ENCODE measurements at regions not wholly inside any gene's neighbourhood (a gene's known extent, or its start where the extent isn't known, plus 50 kb on each side); places are given as distances from the start of the nearest gene placed in this dataset.

DNA sequence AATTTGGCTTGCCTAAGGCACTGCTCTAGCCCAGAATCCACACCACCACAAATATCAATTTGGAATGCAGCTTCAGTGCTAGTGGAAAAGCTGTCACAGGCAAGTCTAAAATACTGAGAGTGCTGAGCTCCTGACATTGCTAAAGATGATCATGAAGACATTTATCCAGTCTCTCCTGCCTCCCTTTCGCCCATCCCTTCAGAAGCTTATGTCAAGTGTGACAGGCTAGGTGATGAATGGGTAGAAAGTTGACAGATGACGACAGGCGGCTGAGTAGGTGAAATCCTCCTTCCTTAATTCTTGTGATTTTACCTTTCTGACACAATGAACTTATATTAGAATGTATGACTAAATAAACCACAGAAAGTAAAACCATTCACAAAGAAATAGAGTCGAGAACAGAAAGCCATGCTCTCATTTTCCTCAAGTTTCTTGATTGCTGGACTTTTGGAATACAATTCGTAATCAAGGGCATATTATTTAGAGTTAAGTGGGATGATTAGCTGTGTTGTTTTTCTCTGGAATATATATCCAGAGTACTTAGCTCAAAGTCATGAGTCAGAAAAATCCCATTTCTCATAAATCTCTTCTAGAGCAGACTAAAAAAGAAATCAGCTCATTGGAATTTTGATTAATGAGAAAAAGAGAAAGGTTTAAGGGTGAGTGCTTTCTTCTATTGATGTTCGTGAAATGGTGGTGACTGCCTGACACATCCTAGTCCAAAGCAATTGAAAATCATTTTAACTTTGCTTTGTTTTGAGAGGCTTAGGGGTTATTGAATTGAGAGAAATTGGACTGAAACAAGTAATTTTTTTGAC is 1228.2 kb upstream of the CITED2 start:
- no peak overlapping the region for H3K4me3 Mint-ChIP-seq
- H3K27me3 Mint-ChIP-seq, result peaks cover 0 to 8% of the 10 kb centered on the region in 2 donors
- no peaks in the 10 kb centered on the region for H3K9me3 Mint-ChIP-seq
- no peaks in the 10 kb centered on the region for H3K4me1 Mint-ChIP-seq
- H3K36me3 Mint-ChIP-seq, result no peaks in the 10 kb centered on the region
- DNase-seq, result no peak
- no peak overlapping the region for H3K27ac Mint-ChIP-seq
- ATAC-seq (replicated peaks), result no peak

DNA sequence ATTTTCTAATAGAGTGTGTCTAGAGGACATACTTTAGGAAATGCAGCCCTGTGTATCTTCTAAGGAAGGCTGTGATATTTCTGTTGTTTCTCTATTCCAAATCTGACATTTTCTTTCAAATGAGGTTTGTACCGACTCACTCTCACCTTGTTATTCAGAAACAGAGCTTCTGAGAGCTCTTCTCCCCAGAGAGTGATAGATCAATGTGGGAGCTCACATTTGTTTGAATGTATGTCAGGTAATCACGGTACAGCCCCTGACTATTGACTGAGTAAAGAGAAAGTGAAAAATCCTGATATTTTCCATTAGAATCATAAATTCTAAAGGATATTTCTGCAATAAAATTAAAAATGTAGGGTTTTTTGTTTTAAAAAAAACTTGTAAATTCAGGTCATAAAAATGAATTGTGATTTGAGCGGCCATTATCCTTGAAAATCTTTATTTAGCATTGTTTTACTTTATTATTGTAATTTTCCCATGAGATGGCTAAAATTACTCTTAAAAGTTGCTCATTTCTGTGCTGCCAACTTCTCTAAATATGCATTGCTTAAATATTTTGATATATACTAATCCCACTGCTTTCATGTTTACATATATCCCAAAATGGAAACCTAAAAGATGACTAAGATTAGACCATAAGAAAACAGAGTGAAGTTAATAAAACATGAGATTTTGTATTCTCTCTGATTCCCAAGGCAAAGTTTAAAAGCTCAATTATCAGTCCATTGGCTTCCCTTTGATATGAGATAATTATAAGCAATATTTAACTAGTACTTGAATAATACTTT is 1226.8 kb upstream of the CITED2 start:
- H3K27ac Mint-ChIP-seq, result no peak overlapping the region

DNA sequence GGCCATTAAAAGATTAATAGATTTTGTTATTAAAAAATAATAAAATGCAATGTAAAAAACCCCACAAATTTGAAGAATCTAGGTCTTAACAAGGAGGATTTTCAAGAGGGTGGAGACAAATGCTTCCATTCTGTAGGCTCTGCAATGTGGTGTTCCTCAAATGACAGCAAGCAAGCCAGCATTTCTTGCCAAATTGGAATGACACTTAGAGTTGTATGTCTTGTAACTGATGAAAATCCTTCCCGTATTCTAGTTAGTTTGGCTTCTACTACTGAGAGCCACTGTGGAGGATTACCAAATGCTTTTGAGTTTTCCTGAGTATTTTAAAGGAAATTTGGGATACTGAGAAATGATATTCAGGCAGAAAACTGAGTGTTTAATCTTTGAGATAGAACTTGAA is 1225.5 kb upstream of the CITED2 start:
- H3K9me3 Mint-ChIP-seq, result no peaks in the 10 kb centered on the region
- DNase-seq (no peak), ATAC-seq (replicated peaks) (no peak)
- H3K4me3 Mint-ChIP-seq, result no peak overlapping the region
- H3K4me1 Mint-ChIP-seq, result no peaks in the 10 kb centered on the region
- H3K36me3 Mint-ChIP-seq, result no peaks in the 10 kb centered on the region
- H3K27ac Mint-ChIP-seq, result no peak overlapping the region
- H3K27me3 Mint-ChIP-seq, result peaks cover 0 to 13% of the 10 kb centered on the region in 2 donors

More for the DNA sequence above, 1226.8 kb upstream of the CITED2 start:
- H3K4me3 Mint-ChIP-seq, result no peak overlapping the region
- ATAC-seq (replicated peaks), result no peak
- H3K36me3 Mint-ChIP-seq, result no peaks in the 10 kb centered on the region
- no peaks in the 10 kb centered on the region for H3K4me1 Mint-ChIP-seq
- no peak for DNase-seq
- peaks cover 0 to 13% of the 10 kb centered on the region in 2 donors for H3K27me3 Mint-ChIP-seq
- H3K9me3 Mint-ChIP-seq, result no peaks in the 10 kb centered on the region

- no peak overlapping the region for H3K4me3 Mint-ChIP-seq
- DNase-seq, result no peak
- no peak overlapping the region for H3K27ac Mint-ChIP-seq
- peaks cover 6 to 8% of the 10 kb centered on the region in 2 donors for H3K9me3 Mint-ChIP-seq
- H3K4me1 Mint-ChIP-seq, result no peaks in the 10 kb centered on the region
- no peak for ATAC-seq (replicated peaks)
- H3K27me3 Mint-ChIP-seq, result peaks cover 0 to 9% of the 10 kb centered on the region in 2 donors
- no peaks in the 10 kb centered on the region for H3K36me3 Mint-ChIP-seq
Measured at GRCh38 chr6:140597181-140597580, 1222.7 kb upstream of the CITED2 start.

GRCh38 chr6:140594806-140595128 is 1220.3 kb upstream of the CITED2 start:
- Mint-ChIP-seq H3K4me3 (no peak overlapping the region), H3K27me3 (peaks cover 0 to 4% of the 10 kb centered on the region in 2 donors), H3K4me1 (no peaks in the 10 kb centered on the region), H3K36me3 (no peaks in the 10 kb centered on the region), H3K9me3 (peaks cover 6 to 8% of the 10 kb centered on the region in 2 donors), H3K27ac (no peak overlapping the region)
- ATAC-seq (replicated peaks) (no peak), DNase-seq (no peak)

GRCh38 chr6:140592877-140593276 is 1218.4 kb upstream of the CITED2 start:
- H3K4me3 Mint-ChIP-seq, result no peak overlapping the region
- H3K4me1 Mint-ChIP-seq, result no peaks in the 10 kb centered on the region
- H3K27me3 Mint-ChIP-seq, result peaks cover 0 to 4% of the 10 kb centered on the region in 2 donors
- no peak overlapping the region for H3K27ac Mint-ChIP-seq
- peaks cover 6 to 8% of the 10 kb centered on the region in 2 donors for H3K9me3 Mint-ChIP-seq
- H3K36me3 Mint-ChIP-seq, result no peaks in the 10 kb centered on the region
- no peak for ATAC-seq (replicated peaks)
- DNase-seq, result no peak

GRCh38 chr6:140590641-140591040 is 1216.2 kb upstream of the CITED2 start:
- ATAC-seq (replicated peaks), result no peak
- peaks cover 6 to 8% of the 10 kb centered on the region in 2 donors for H3K9me3 Mint-ChIP-seq
- no peak overlapping the region for H3K4me3 Mint-ChIP-seq
- peaks cover 5 to 6% of the 10 kb centered on the region in 2 donors for H3K4me1 Mint-ChIP-seq
- no peaks in the 10 kb centered on the region for H3K36me3 Mint-ChIP-seq
- no peaks in the 10 kb centered on the region for H3K27me3 Mint-ChIP-seq
- no peak for DNase-seq
- no peak overlapping the region for H3K27ac Mint-ChIP-seq

DNA sequence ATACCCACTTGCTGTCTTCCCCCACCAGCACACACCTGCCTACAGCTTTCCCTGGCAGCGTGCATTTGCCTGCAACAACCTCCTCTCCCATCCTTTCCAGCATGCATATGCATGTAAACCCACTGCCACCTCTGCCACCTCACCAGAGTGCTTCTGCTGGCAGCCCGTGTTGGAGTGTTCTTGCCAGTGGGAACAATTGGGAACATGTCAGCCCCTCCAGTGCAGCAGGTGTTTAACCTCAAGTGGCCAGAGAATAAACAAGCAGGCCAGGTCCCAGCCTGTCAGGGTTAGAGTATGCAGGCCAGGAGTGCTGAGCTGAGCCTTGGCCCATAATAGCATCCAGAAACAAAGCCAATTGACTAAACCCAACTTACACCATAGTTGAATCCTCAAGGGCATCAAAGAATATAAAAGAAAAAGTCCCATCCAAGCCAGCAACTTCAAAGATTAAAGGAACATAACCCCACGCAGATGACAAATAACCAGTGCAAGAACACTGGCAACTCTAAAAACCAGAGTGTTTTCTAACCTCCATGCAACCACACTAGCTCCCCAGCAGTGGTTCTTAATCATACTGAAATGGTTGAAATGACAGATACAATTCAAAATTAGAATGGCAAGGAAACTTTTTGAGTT is 1212.1 kb upstream of the CITED2 start:
- H3K36me3 Mint-ChIP-seq, result no peaks in the 10 kb centered on the region
- no peak overlapping the region for H3K27ac Mint-ChIP-seq
- DNase-seq (peak; percentile 13), ATAC-seq (replicated peaks) (peak; percentile 91 to 94)
- peaks cover 0 to 6% of the 10 kb centered on the region in 2 donors for H3K27me3 Mint-ChIP-seq
- H3K4me1 Mint-ChIP-seq, result peaks cover 5 to 8% of the 10 kb centered on the region in 2 donors
- H3K9me3 Mint-ChIP-seq, result no peaks in the 10 kb centered on the region
- no peak overlapping the region for H3K4me3 Mint-ChIP-seq

GRCh38 chr6:140581601-140582000 is 1207.2 kb upstream of the CITED2 start:
- H3K36me3 Mint-ChIP-seq, result no peaks in the 10 kb centered on the region
- H3K27me3 Mint-ChIP-seq, result peaks cover 0 to 6% of the 10 kb centered on the region in 2 donors
- no peaks in the 10 kb centered on the region for H3K9me3 Mint-ChIP-seq
- H3K27ac Mint-ChIP-seq, result no peak overlapping the region
- peak; percentile 67 to 78 for ATAC-seq (replicated peaks)
- DNase-seq, result no peak
- peaks cover 5% of the 10 kb centered on the region in 2 donors for H3K4me1 Mint-ChIP-seq
- H3K4me3 Mint-ChIP-seq, result no peak overlapping the region

DNA sequence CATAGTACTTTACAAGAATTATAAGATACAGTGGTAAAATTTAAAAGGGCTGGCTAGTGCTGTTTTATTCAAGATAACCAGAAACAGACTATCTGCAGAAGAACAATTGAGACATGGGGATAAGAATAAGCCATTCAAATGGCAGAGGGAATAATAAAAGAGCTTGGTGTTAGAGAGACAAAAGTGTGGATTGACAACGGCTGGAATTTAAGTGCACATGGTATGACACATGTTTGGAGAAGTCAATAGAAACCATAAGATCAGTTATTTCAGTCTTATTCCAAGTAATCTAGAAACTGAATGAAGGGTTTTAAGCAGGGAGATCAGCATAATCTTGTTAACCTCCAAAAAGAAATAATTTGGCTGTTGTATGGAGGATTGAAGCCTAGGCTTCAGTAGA is 1205.5 kb upstream of the CITED2 start:
- no peak overlapping the region for H3K27ac Mint-ChIP-seq
- ATAC-seq (replicated peaks) (no peak), DNase-seq (no peak)
- no peak overlapping the region for H3K4me3 Mint-ChIP-seq
- H3K4me1 Mint-ChIP-seq, result peaks cover 0 to 2% of the 10 kb centered on the region in 2 donors
- peaks cover 0 to 6% of the 10 kb centered on the region in 2 donors for H3K27me3 Mint-ChIP-seq
- H3K36me3 Mint-ChIP-seq, result no peaks in the 10 kb centered on the region
- H3K9me3 Mint-ChIP-seq, result no peaks in the 10 kb centered on the region

- no peaks in the 10 kb centered on the region for H3K9me3 Mint-ChIP-seq
- no peak overlapping the region for H3K27ac Mint-ChIP-seq
- no peaks in the 10 kb centered on the region for H3K36me3 Mint-ChIP-seq
- DNase-seq (no peak), ATAC-seq (replicated peaks) (no peak)
- no peak overlapping the region for H3K4me3 Mint-ChIP-seq
- no peaks in the 10 kb centered on the region for H3K27me3 Mint-ChIP-seq
- H3K4me1 Mint-ChIP-seq, result peaks cover 2 to 6% of the 10 kb centered on the region in 2 donors
Measured at GRCh38 chr6:140576004-140576555, 1201.6 kb upstream of the CITED2 start.

DNA sequence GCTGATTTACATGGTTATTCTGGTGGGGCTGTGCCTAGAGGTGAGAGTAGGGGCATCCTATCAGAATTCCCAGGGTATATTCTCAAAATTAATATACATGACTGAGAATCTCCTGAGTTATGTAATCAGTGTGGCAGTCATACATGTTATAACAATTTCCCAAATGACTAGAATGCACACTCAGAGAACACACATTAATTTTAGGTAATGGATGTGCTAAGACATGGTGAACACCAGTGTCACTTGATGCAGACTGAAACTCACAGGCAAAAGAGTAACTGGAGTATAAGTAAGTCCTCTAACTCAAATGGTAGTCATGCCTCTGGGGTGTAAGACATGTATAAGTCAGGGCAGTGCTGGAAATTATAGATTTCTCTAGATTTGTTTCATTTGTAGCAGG is 1198.4 kb upstream of the CITED2 start:
- Mint-ChIP-seq H3K36me3 (no peaks in the 10 kb centered on the region), H3K4me1 (peaks cover 2 to 6% of the 10 kb centered on the region in 2 donors), H3K9me3 (no peaks in the 10 kb centered on the region), H3K27ac (no peak overlapping the region), H3K27me3 (no peaks in the 10 kb centered on the region), H3K4me3 (no peak overlapping the region)
- DNase-seq (no peak), ATAC-seq (replicated peaks) (no peak)

DNA sequence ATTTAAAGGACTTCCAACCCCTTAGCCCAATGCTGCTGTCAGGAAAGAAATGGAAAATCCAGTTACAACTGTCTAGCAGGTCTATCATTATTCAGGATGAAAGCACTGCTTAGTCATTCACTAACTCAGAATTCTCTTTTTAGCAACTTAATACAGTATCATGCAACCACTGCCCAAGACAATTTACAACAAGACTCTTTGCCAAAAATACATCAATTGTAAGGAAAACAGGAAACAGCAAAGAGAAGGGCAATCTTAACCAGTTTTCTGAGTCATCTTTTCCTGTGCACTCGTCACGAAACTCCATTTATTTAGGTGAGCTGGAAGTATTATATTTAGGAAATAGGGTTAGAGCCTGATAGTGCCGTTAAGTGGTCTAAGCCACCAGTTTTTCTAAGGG is 1197.7 kb upstream of the CITED2 start:
- DNase-seq (no peak), ATAC-seq (replicated peaks) (no peak)
- Mint-ChIP-seq H3K9me3 (no peaks in the 10 kb centered on the region), H3K4me3 (no peak overlapping the region), H3K36me3 (no peaks in the 10 kb centered on the region), H3K27me3 (no peaks in the 10 kb centered on the region), H3K27ac (no peak overlapping the region), H3K4me1 (peaks cover 2 to 6% of the 10 kb centered on the region in 2 donors)

GRCh38 chr6:140571145-140571544 is 1196.7 kb upstream of the CITED2 start:
- Mint-ChIP-seq H3K36me3 (no peaks in the 10 kb centered on the region), H3K27ac (no peak overlapping the region), H3K27me3 (no peaks in the 10 kb centered on the region), H3K4me1 (peaks cover 2 to 6% of the 10 kb centered on the region in 2 donors), H3K4me3 (no peak overlapping the region), H3K9me3 (no peaks in the 10 kb centered on the region)
- DNase-seq (no peak), ATAC-seq (replicated peaks) (no peak)

All from stimulated activated naive B cell treated with anti-CD40 and anti-IgM and Interleukin-4, amounts not matched to agents 10 μg/mL and 1 μg/mL and 100 μg/mL, for 72 hours (primary cell).